22Rv1 (cell line): ENCODE measurements at regions not wholly inside any gene's neighbourhood (a gene's known extent, or its start where the extent isn't known, plus 50 kb on each side); places are given as distances from the start of the nearest gene placed in this dataset.

Experiments used
- ZFX ChIP-seq: fragments of 450-650 bp; IDR thresholded peaks from 2 replicates; pipeline ENCODE4 v1.6.1; 2017; ENCODE audit warnings: antibody characterized with exemption, borderline replicate concordance
- TF ChIP-seq, protein P1 (sequence below): fragments of 450-650 bp; IDR thresholded peaks from 2 replicates; pipeline ENCODE4 v1.5.1; 2017; ENCODE audit warnings: mild to moderate bottlenecking

- TF ChIP-seq, protein P1, sequence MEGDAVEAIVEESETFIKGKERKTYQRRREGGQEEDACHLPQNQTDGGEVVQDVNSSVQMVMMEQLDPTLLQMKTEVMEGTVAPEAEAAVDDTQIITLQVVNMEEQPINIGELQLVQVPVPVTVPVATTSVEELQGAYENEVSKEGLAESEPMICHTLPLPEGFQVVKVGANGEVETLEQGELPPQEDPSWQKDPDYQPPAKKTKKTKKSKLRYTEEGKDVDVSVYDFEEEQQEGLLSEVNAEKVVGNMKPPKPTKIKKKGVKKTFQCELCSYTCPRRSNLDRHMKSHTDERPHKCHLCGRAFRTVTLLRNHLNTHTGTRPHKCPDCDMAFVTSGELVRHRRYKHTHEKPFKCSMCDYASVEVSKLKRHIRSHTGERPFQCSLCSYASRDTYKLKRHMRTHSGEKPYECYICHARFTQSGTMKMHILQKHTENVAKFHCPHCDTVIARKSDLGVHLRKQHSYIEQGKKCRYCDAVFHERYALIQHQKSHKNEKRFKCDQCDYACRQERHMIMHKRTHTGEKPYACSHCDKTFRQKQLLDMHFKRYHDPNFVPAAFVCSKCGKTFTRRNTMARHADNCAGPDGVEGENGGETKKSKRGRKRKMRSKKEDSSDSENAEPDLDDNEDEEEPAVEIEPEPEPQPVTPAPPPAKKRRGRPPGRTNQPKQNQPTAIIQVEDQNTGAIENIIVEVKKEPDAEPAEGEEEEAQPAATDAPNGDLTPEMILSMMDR, result no peak
- no peak for TF ChIP-seq ZFX
Measured at GRCh38 chr17:63285551-63285950, 160.6 kb downstream of the CYB561 start.
